ENCODE measurements at regions not wholly inside any gene's neighbourhood (a gene's known extent, or its start where the extent isn't known, plus 50 kb on each side); places are given as distances from the start of the nearest gene placed in this dataset.

DNA sequence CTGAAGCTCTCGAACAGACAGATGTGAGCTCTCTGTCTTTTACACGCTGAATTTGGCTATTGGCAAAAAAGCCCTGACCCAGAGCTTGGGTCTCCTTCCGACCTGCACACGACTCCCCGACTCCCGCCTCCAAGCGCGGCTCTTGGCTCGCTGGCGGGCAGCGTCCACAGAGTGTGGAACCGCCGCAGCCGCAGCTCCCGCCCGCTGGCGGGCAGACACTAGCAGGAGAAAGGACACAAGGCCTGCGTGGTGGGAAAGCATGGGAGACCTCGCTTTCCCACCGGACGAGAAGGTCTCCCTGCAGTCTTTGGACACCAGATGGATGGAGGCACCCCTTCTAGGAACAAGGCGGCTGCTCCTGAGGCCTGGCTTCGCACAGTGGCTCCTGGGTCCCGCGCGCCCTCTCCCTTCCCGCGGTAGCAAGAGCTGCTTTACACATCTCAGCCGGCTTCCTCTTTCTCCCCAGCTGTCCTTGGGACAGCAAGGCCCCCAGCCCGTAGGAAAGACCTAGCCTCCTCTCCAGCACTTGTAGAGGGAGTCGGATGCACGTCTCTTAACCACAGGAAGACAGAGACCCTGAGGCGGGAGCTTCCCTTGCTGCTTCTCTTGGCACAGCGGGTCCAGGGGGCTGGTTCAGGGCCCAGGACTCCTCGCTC lies 92.1 kb downstream of the PRKAB2 start (continued):
- TF ChIP-seq TSHZ2 (CRISPR knock-in tag; IDR thresholded peaks at IDR 0.05) (no peak), TOX (CRISPR knock-in tag; IDR thresholded peaks at IDR 0.05; ENCODE audit: borderline replicate concordance) (no peak), ZNF8 (CRISPR knock-in tag; IDR thresholded peaks at IDR 0.05) (no peak), ZFP30 (CRISPR knock-in tag; IDR thresholded peaks at IDR 0.05) (no peak), TCF4 (CRISPR knock-in tag; IDR thresholded peaks at IDR 0.05; ENCODE audit: borderline replicate concordance) (no peak), ARNTL (CRISPR knock-in tag; IDR thresholded peaks at IDR 0.05; ENCODE audit: borderline replicate concordance, low read depth) (no peak)

DNA sequence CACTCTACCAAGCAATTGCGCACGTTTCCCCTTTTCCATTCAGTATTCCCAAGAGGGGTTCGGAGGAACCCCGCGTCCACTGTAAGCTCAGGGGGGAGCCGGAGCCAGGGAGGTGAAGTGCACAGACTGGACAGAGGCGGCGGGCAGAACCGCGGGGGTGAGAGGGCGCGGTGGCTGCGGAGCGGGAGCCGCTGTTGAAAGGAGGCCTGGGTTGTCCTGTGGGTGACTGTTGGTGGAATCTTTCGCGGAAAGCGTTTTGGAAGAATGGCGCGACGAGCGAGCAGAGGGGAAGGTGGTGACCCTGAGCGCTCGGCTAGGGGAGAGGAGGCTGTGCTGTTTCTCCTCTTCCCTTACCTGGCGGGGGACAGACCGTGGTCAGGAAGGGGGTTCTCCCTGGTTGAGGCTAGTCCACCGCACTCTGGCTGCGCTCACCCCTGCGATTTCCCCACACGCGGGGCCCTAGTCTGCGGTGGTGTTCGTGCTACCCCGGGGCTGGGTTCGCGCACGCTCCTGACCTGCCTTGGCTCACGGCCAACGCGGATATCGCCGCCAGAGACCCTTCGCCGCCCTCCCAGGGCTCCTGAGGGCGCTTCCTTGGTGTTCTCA lies 92.8 kb downstream of the PRKAB2 start:
- ATAC-seq: no peak
- TF ChIP-seq ESRRG (CRISPR knock-in tag; IDR thresholded peaks at IDR 0.05): no peak
- TF ChIP-seq CSDC2 (CRISPR knock-in tag; IDR thresholded peaks at IDR 0.05): no peak
- TF ChIP-seq PATZ1 (CRISPR knock-in tag; IDR thresholded peaks at IDR 0.05; ENCODE audit: borderline replicate concordance): no peak
- TF ChIP-seq, protein P1, sequence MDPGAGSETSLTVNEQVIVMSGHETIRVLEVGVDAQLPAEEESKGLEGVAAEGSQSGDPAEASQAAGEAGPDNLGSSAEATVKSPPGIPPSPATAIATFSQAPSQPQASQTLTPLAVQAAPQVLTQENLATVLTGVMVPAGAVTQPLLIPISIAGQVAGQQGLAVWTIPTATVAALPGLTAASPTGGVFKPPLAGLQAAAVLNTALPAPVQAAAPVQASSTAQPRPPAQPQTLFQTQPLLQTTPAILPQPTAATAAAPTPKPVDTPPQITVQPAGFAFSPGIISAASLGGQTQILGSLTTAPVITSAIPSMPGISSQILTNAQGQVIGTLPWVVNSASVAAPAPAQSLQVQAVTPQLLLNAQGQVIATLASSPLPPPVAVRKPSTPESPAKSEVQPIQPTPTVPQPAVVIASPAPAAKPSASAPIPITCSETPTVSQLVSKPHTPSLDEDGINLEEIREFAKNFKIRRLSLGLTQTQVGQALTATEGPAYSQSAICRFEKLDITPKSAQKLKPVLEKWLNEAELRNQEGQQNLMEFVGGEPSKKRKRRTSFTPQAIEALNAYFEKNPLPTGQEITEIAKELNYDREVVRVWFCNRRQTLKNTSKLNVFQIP (CRISPR knock-in tag; IDR thresholded peaks at IDR 0.05; ENCODE audit: borderline replicate concordance, low read depth): no peak
- no peak for TF ChIP-seq ISL1 (CRISPR knock-in tag; IDR thresholded peaks at IDR 0.05)

GRCh38 chr1:147078606-147079399 lies 93.5 kb downstream of the PRKAB2 start:
- TF ChIP-seq CSDC2 (CRISPR knock-in tag; IDR thresholded peaks at IDR 0.05) (no peak), SNAI2 (CRISPR knock-in tag; IDR thresholded peaks at IDR 0.05) (no peak), RARB (CRISPR knock-in tag; IDR thresholded peaks at IDR 0.05) (no peak), ESRRG (CRISPR knock-in tag; IDR thresholded peaks at IDR 0.05) (no peak), ARNTL (CRISPR knock-in tag; IDR thresholded peaks at IDR 0.05; ENCODE audit: borderline replicate concordance, low read depth) (no peak), ZNF70 (CRISPR knock-in tag; IDR thresholded peaks at IDR 0.05) (no peak), ZFP3 (CRISPR knock-in tag; IDR thresholded peaks at IDR 0.05) (no peak), GLIS3 (CRISPR knock-in tag; IDR thresholded peaks at IDR 0.05) (no peak)
- TF ChIP-seq, protein P2, sequence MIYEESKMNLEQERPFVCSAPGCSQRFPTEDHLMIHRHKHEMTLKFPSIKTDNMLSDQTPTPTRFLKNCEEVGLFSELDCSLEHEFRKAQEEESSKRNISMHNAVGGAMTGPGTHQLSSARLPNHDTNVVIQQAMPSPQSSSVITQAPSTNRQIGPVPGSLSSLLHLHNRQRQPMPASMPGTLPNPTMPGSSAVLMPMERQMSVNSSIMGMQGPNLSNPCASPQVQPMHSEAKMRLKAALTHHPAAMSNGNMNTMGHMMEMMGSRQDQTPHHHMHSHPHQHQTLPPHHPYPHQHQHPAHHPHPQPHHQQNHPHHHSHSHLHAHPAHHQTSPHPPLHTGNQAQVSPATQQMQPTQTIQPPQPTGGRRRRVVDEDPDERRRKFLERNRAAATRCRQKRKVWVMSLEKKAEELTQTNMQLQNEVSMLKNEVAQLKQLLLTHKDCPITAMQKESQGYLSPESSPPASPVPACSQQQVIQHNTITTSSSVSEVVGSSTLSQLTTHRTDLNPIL (CRISPR knock-in tag; IDR thresholded peaks at IDR 0.05; ENCODE audit: low read depth): no peak
- TF ChIP-seq, protein P1 (CRISPR knock-in tag; IDR thresholded peaks at IDR 0.05; ENCODE audit: borderline replicate concordance, low read depth): no peak
- ATAC-seq: no peak

Measured in SK-N-SH treated with all-trans-retinoic acid at 6 μM for 48 hours (cell line).